C4-2B (cell line): ENCODE measurements at regions not wholly inside any gene's neighbourhood (a gene's known extent, or its start where the extent isn't known, plus 50 kb on each side); places are given as distances from the start of the nearest gene placed in this dataset.

Experiments used
- H3K27ac ChIP-seq: fragments of 450-650 bp; 2 replicates; pipeline ENCODE4 v1.5.1; 2017
- CTCF ChIP-seq: fragments of 450-650 bp; conservative IDR thresholded peaks from 2 replicates; pipeline ENCODE4 v1.5.1; 2017; ENCODE audit warnings: mild to moderate bottlenecking
- ZFX ChIP-seq: fragments of 450-650 bp; IDR thresholded peaks from 2 replicates; pipeline ENCODE4 v1.6.1; 2017

GRCh38 chr17:14715561-14715960, 414.7 kb downstream of the HS3ST3B1 start:
- H3K27ac ChIP-seq: no peak overlapping the region
- no peak for TF ChIP-seq CTCF

GRCh38 chr17:14712611-14713021, 411.7 kb downstream of the HS3ST3B1 start:
- no peak overlapping the region for H3K27ac ChIP-seq
- TF ChIP-seq CTCF: no peak
- no peak for TF ChIP-seq ZFX

- TF ChIP-seq ZFX (no peak), CTCF (no peak)
- no peak overlapping the region for H3K27ac ChIP-seq
These were observed 403.2 kb downstream of the HS3ST3B1 start for GRCh38 chr17:14704121-14704520.

- TF ChIP-seq CTCF (no peak), ZFX (no peak)
- no peak overlapping the region for H3K27ac ChIP-seq
These were observed 401.0 kb downstream of the HS3ST3B1 start for GRCh38 chr17:14701886-14702285.

- TF ChIP-seq CTCF: no peak
- TF ChIP-seq ZFX: no peak
- no peak overlapping the region for H3K27ac ChIP-seq
These were observed 398.8 kb downstream of the HS3ST3B1 start for GRCh38 chr17:14699574-14700185.

GRCh38 chr17:14693382-14693781, 392.5 kb downstream of the HS3ST3B1 start:
- H3K27ac ChIP-seq: no peak overlapping the region
- TF ChIP-seq ZFX (no peak), CTCF (no peak)

GRCh38 chr17:14690704-14691103, 389.8 kb downstream of the HS3ST3B1 start:
- H3K27ac ChIP-seq: no peak overlapping the region
- TF ChIP-seq ZFX (no peak), CTCF (no peak)
